ENCODE measurements at regions not wholly inside any gene's neighbourhood (a gene's known extent, or its start where the extent isn't known, plus 50 kb on each side); places are given as distances from the start of the nearest gene placed in this dataset.

DNA sequence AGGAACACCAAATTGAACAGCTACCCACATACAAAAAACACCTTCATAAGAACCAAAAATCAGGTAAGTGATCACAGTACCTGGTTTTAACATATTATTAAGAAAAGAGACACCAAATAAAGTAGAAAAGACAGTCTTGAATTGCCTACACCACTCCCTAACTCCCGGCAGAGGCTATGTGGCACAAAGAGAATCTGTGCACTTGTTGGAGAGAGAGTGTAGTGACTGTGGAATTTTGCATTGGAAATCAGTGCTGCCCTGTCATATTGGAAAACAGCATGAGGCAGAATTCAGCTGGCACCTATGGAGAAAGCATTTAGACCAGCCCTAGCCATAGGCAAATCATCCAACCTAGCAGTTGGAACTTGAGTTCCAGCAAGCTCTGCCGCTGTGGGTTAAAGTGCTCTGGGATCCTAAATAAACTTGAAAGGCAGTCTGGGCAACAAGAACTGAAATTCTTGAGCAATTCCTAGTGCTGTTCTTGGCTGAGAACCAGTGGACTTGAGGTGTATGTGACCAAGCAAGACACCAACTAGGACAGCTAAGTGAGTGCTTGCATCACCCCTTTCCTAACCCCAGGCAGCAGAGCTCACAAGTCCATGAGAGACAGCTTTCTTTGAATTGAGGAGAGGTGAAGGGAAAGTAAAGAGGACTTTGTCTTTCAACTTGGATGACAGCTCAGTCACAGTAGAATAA, 969.6 kb upstream of the ALCAM start:
- TF ChIP-seq CTCF (IDR thresholded peaks at IDR 0.05) (no peak), POLR2A (IDR thresholded peaks at IDR 0.05) (no peak)
